K562 (cell line): ENCODE measurements at regions not wholly inside any gene's neighbourhood (a gene's known extent, or its start where the extent isn't known, plus 50 kb on each side); places are given as distances from the start of the nearest gene placed in this dataset.

Experiments
- ATAC-seq: fragments of 200-7000 bp; cut with Tn5 transposase; 3 replicates; pipeline ENCODE4 v1.9.1; 2020; ENCODE audit warnings: moderate library complexity
- BruUV-seq: library from RNA; stranded (reverse); fragments of 400-500 nt; replicated peaks from 2 replicates; lab custom pipeline; 2021; lab: Mats Ljungman, UMichigan
- CTCF ChIA-PET: fragments of 300-600 bp; formaldehyde crosslinking; extraction: SDS; loops from one replicate; lab custom pipeline; 2021; ENCODE audit warnings: low intra/inter-chr PET ratio; lab: Yijun Ruan, JAX
- POLR2A ChIA-PET: fragments of 300-600, 350-650 bp; sonication (Branson Sonifier 250); formaldehyde crosslinking; extraction: SDS; loops from one replicate; lab custom pipeline; 2021; ENCODE audit warnings: antibody characterized with exemption, inconsistent platforms; lab: Yijun Ruan, JAX
- DNase-seq, 4 experiments: peaks; one replicate each; pipeline versions ENCODE4 v3.0.0 to v3.0.0-alpha.2; 2011 to 2018; ENCODE audit warnings: low spot score in 3 of 4, mixed read lengths in 3 of 4; ENCODE audit errors: extremely low read depth in 1 of 4
- FAIRE-seq: peaks from 2 replicates; lab custom pipeline; 2011; peaks lifted over from hg19 to GRCh38; lab: Jason Lieb, UNC
- H2AFZ ChIP-seq: 2 replicates; pipeline ENCODE4 v1.6.0; 2011; ENCODE audit warnings: low read depth, low read length, control low read depth, inconsistent platforms
- H3K27ac ChIP-seq: fragments of 200-600 bp; 3 replicates; pipeline ENCODE4 v1.8.0; 2011; ENCODE audit warnings: low read depth, mild to moderate bottlenecking, control low read depth, inconsistent platforms, low read length, moderate library complexity, mixed read lengths; ENCODE audit errors: extremely low read depth
- H3K27me3 ChIP-seq, 2 experiments: fragments of 300-600 bp in 1 of 2; 2 replicates in 1 of 2; 3 replicates in 1 of 2; pipeline versions ENCODE4 v1.6.0 to v1.8.0; 2011; ENCODE audit warnings: inconsistent platforms in 2 of 2, low read length in 2 of 2, mild to moderate bottlenecking in 1 of 2, mixed read lengths in 1 of 2, moderate library complexity in 1 of 2; ENCODE audit not compliant: control insufficient read depth in 2 of 2, insufficient read depth in 2 of 2
- H3K36me3 ChIP-seq: fragments of 300-600 bp; 3 replicates; pipeline ENCODE4 v1.8.0; 2011; ENCODE audit warnings: mild to moderate bottlenecking, low read length, inconsistent platforms; ENCODE audit not compliant: control insufficient read depth, insufficient read depth
- H3K4me1 ChIP-seq, 2 experiments: fragments of 200-600 bp in 1 of 2; replicated peaks in 1 of 2; 2 replicates in 1 of 2; 3 replicates in 1 of 2; pipeline versions ENCODE4 v1.5.1 to v1.8.0; 2011; ENCODE audit warnings: inconsistent platforms in 2 of 2, low read length in 2 of 2, mild to moderate bottlenecking in 1 of 2, mixed read lengths in 1 of 2, moderate library complexity in 1 of 2; ENCODE audit not compliant: control insufficient read depth in 2 of 2, insufficient read depth in 2 of 2
- H3K4me2 ChIP-seq: 2 replicates; pipeline ENCODE4 v1.6.1; 2011; ENCODE audit warnings: low read length, control low read depth, inconsistent platforms, mixed read lengths; ENCODE audit not compliant: insufficient read depth
- H3K4me3 ChIP-seq: fragments of 200-600 bp; sonication (generic), shearing (Covaris generic); 2 replicates; pipeline ENCODE4 v1.5.1; 2016; ENCODE audit warnings: control low read depth, inconsistent platforms
- H3K79me2 ChIP-seq: fragments of 200-600 bp; 3 replicates; pipeline ENCODE4 v1.8.0; 2011; ENCODE audit warnings: low read length, inconsistent platforms; ENCODE audit not compliant: control insufficient read depth, insufficient read depth
- H3K9ac ChIP-seq, 2 experiments: 2 replicates each; pipeline versions ENCODE4 v1.6.0 to v1.6.1; 2011; ENCODE audit warnings: low read depth in 2 of 2, low read length in 2 of 2, control low read depth in 1 of 2, inconsistent platforms in 1 of 2, mild to moderate bottlenecking in 1 of 2, mixed read lengths in 1 of 2; ENCODE audit not compliant: insufficient read depth in 1 of 2
- H3K9me1 ChIP-seq: one replicate; pipeline ENCODE4 v1.6.0; 2011; ENCODE audit warnings: inconsistent platforms, mild to moderate bottlenecking, low read length, moderate library complexity; ENCODE audit not compliant: control insufficient read depth, insufficient read depth
- H3K9me3 ChIP-seq: replicated peaks from 2 replicates; pipeline ENCODE4 v1.5.1; 2011; ENCODE audit warnings: low read depth, low read length, inconsistent platforms; ENCODE audit not compliant: control insufficient read depth, insufficient read depth
- H4K20me1 ChIP-seq: replicated peaks from 2 replicates; pipeline ENCODE4 v1.6.1; 2011; ENCODE audit warnings: low read length, inconsistent platforms, mixed read lengths; ENCODE audit not compliant: control insufficient read depth, insufficient read depth
- BCL6 ChIP-seq: fragments of 250-450 bp; sonication (Bioruptor Pico); IDR thresholded peaks from 2 replicates; pipeline ENCODE4 v1.4.0; 2020
- CBFB ChIP-seq: sonication (generic); formaldehyde crosslinking; IDR thresholded peaks from 2 replicates; pipeline ENCODE4 v1.4.0; 2020; ENCODE audit warnings: mild to moderate bottlenecking, missing genetic modification reagents
- DMBX1 ChIP-seq: fragments of 250-450 bp; sonication (Bioruptor Pico); IDR thresholded peaks from 2 replicates; pipeline ENCODE4 v1.8.0; 2022; ENCODE audit warnings: inconsistent platforms, mild to moderate bottlenecking, moderate library complexity, borderline replicate concordance
- DPF2 ChIP-seq: fragments of 450-650 bp; IDR thresholded peaks from 2 replicates; pipeline ENCODE4 v1.6.1; 2016
- FOXP4 ChIP-seq: sonication (generic); formaldehyde crosslinking; IDR thresholded peaks from 2 replicates; pipeline ENCODE4 v1.8.0; 2022; ENCODE audit warnings: mild to moderate bottlenecking, missing genetic modification reagents, borderline replicate concordance
- HDAC6 ChIP-seq: IDR thresholded peaks from 2 replicates; pipeline ENCODE4 v1.6.1; 2012; ENCODE audit warnings: low read depth, mild to moderate bottlenecking, control low read depth, inconsistent platforms, low read length, moderate library complexity
- HDGF ChIP-seq: fragments of 450-650 bp; IDR thresholded peaks from 2 replicates; pipeline ENCODE4 v1.6.1; 2016
- ILK ChIP-seq: fragments of 450-650 bp; IDR thresholded peaks from 2 replicates; pipeline ENCODE4 v1.6.1; 2016; ENCODE audit warnings: missing genetic modification characterization, low read depth, mild to moderate bottlenecking, missing compliant biosample characterization, moderate library complexity, borderline replicate concordance
- KAT2B ChIP-seq: IDR thresholded peaks from one replicate; pipeline ENCODE4 v1.6.1; 2012; ENCODE audit warnings: low read depth, mild to moderate bottlenecking, control low read depth, inconsistent platforms, low read length, moderate library complexity
- MTF1 ChIP-seq: fragments of 250-450 bp; sonication (Bioruptor Pico); IDR thresholded peaks from 2 replicates; pipeline ENCODE4 v1.9.0; 2021; ENCODE audit warnings: moderate library complexity, mild to moderate bottlenecking, inconsistent platforms, borderline replicate concordance
- NBN ChIP-seq: fragments of 450-650 bp; IDR thresholded peaks from 2 replicates; pipeline ENCODE4 v1.6.1; 2016; ENCODE audit warnings: low read depth, mild to moderate bottlenecking
- NR1H2 ChIP-seq: sonication (generic); formaldehyde crosslinking; IDR thresholded peaks from 2 replicates; pipeline ENCODE4 v1.4.0; 2020; ENCODE audit warnings: mild to moderate bottlenecking, missing genetic modification reagents
- RBM15 ChIP-seq: fragments of 200-400 bp; formaldehyde crosslinking; IDR thresholded peaks from 2 replicates; pipeline ENCODE4 v1.6.1; 2018; ENCODE audit warnings: mild to moderate bottlenecking, low read length, moderate library complexity; ENCODE audit not compliant: insufficient read depth
- SMAD4 ChIP-seq: fragments of 250-450 bp; sonication (Bioruptor Pico); conservative IDR thresholded peaks from 2 replicates; pipeline ENCODE4 v1.8.0; 2021; ENCODE audit warnings: inconsistent platforms, mild to moderate bottlenecking, moderate library complexity
- U2AF1 ChIP-seq: fragments of 200-400 bp; formaldehyde crosslinking; optimal IDR thresholded peaks from 2 replicates; pipeline ENCODE3; 2017; ENCODE audit warnings: mild to moderate bottlenecking, low read depth, low read length, moderate library complexity
- XRCC5 ChIP-seq: fragments of 200-400 bp; formaldehyde crosslinking; IDR thresholded peaks from 2 replicates; pipeline ENCODE4 v1.6.1; 2017; ENCODE audit warnings: low read depth, mild to moderate bottlenecking, low read length
- ZBTB49 ChIP-seq: sonication (generic); formaldehyde crosslinking; IDR thresholded peaks from 2 replicates; pipeline ENCODE4 v1.8.0; 2022; ENCODE audit warnings: missing genetic modification reagents, mild to moderate bottlenecking, borderline replicate concordance
- ZNF143 ChIP-seq: sonication (generic); formaldehyde crosslinking; IDR thresholded peaks from 2 replicates; pipeline ENCODE4 v1.9.0; 2022; ENCODE audit warnings: mild to moderate bottlenecking, missing genetic modification reagents
- WGBS: fragments of 100-300 bp; shearing (Covaris generic); methylation state at CpG from one replicate; pipeline ENCODE4 v1.1.6; 2016; ENCODE audit warnings: low coverage, mixed read lengths; ENCODE audit not compliant: insufficient coverage; ENCODE audit errors: missing lambda C conversion rate; 5-methylcytosine and 5-hydroxymethylcytosine counted together
- in situ Hi-C: fragments of 300-500 bp; cut with MboI; formaldehyde crosslinking; loops from 4 replicates; pipeline ENCODE4 v1.15.0; 2018; ENCODE audit warnings: inconsistent platforms, mixed read lengths
- intact Hi-C: fragments of 100-400 bp; cut with micrococcal nuclease; formaldehyde crosslinking; loops from 2 replicates; pipeline ENCODE4 v1.14.2; 2022

GRCh38 chr15:95025924-95026728 lies 794.8 kb downstream of the MCTP2 start (continued):
- TF ChIP-seq FOXP4 (CRISPR knock-in tag) (no peak), HDGF (no peak), RBM15 (no peak)
- TF ChIP-seq, all 486 proteins: peak for 11

- Histone ChIP-seq H3K9me1 (no peaks in the 10 kb centered on the region), H3K9ac (no peak overlapping the region), H3K4me1 (no peaks in the 10 kb centered on the region), H3K79me2 (no peaks in the 10 kb centered on the region), H3K4me3 (no peak overlapping the region), H2AFZ (no peak overlapping the region), H3K36me3 (no peaks in the 10 kb centered on the region; the same call in 1 of the 3 replicates), H3K9me3 (no peaks in the 10 kb centered on the region), H4K20me1 (no peaks in the 10 kb centered on the region), H3K27ac (no peak overlapping the region), H3K27me3 (no peaks in the 10 kb centered on the region), H3K4me2 (no peak overlapping the region)
- in situ Hi-C loops = no loop called here
- 81% methylated on average over 3 of the region's 3 CpGs for WGBS
- ATAC-seq = no peak
- ChIA-PET POLR2A (no interaction called here), CTCF (no interaction called here)
- no TSS peak for BruUV-seq
- intact Hi-C loops = loop anchor here (5.0 to 10.0 kb wide), 4 partner anchors 144 to 827 kb away; no protein-coding TSS in a partner anchor
- DNase-seq = no peak
- no peak for FAIRE-seq
- TF ChIP-seq BCL6 (CRISPR knock-in tag) = no peak
- TF ChIP-seq DPF2 = no peak
- TF ChIP-seq ILK (tag) = no peak
- no peak for TF ChIP-seq SMAD4 (CRISPR knock-in tag)
- no peak for TF ChIP-seq HDAC6
- no peak for TF ChIP-seq KAT2B
- TF ChIP-seq MTF1 (CRISPR knock-in tag) = no peak
- no peak for TF ChIP-seq U2AF1
- no peak for TF ChIP-seq NBN
- TF ChIP-seq DMBX1 (CRISPR knock-in tag) = no peak
- no peak for TF ChIP-seq CBFB (CRISPR knock-in tag)
- TF ChIP-seq NR1H2 (CRISPR knock-in tag) = no peak
- TF ChIP-seq ZBTB49 (CRISPR knock-in tag) = no peak
- no peak for TF ChIP-seq XRCC5
- no peak for TF ChIP-seq ZNF143 (CRISPR knock-in tag)
Measured at GRCh38 chr15:95027981-95028380, 796.6 kb downstream of the MCTP2 start.
